Left colon (tissue), 2 donors: ENCODE measurements at regions not wholly inside any gene's neighbourhood (a gene's known extent, or its start where the extent isn't known, plus 50 kb on each side); places are given as distances from the start of the nearest gene placed in this dataset.
A peak's percentile ranks its signal among the peaks of the same experiment; 100 is the strongest.
"Not testable (repeated sequence)": the region's sequence is repeated elsewhere in the genome, so short reads cannot be mapped to it uniquely, and the experiment has no call there.

Source experiments
- ATAC-seq: fragments of 200-7000 bp; cut with Tn5 transposase; one replicate; pipeline ENCODE4 v1.9.1; 2020; ENCODE audit warnings: mild to moderate bottlenecking, moderate library complexity
- DNase-seq, 2 donors: peaks; one replicate each; pipeline ENCODE4 v3.0.0-alpha.2; 2020
- intact Hi-C, 2 donors: fragments of 100-400 bp; cut with DNase I in 1 of 2; cut with micrococcal nuclease in 1 of 2; formaldehyde crosslinking; loops; one replicate each; pipeline versions ENCODE4 v1.11.2 to v1.14.0; 2022; cut with DNase I, micrococcal nuclease
- donor health status: DM: no; HTN: no; CAD: no.
- donor health status: DM: yes; HTN: yes; CAD: no.

DNA sequence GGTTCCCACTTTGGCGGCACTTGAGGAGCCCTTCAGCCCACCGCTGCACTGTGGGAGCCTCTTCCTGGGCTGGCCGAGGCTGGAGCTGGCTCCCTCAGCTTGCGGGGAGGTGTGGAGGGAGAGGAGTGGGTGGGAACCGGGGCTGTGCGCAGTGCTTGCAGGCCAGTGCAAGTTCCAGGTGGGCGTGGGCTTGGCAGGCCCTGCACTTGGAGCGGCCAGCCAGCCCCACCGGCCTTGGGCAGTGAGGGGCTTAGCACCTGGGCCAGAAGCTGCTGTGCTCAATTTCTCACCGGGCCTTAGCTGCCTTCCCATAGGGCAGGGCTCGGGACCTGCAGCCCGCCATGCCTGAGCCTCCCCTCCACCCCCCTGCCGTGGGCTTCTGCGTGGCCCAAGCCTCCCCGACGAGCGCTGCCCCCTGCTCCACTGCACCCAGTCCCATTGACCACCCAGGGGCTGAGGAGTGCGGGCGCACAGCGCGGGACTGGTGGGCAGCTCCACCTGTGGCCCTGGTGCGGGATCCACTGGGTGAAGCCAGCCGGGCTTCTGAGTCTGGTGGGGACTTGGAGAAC, 474.3 kb downstream of the MID1IP1 start:
- ATAC-seq, result no peak
- intact Hi-C loops, result no loop called here
- no peak for DNase-seq

- ATAC-seq, DNase-seq, intact Hi-C loops: not testable (repeated sequence)
Observed at GRCh38 chrX:39277685-39278390, 476.6 kb downstream of the MID1IP1 start.

GRCh38 chrX:39283239-39283638, 482.0 kb downstream of the MID1IP1 start:
- intact Hi-C loops, result no loop called here
- ATAC-seq (no peak), DNase-seq (no peak)

DNA sequence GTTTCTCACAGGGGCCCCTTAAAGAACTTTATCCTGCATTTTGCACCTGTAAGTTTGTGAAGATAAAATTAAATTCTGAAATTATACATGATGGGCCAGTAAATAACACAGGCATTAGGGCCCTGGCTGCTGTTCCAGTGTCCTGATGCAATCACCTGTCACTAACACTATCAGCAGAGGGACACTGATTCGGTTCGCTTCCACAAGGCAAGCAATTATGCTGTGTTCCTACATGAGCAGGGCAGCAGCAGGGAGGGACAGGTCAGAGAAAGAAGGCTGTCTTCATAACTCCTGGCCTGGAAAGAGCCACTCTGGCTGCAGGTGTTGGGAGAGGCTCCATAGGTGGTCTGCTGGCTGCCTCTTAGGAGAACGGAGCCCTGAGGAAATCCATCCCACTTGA, 487.3 kb downstream of the MID1IP1 start:
- DNase-seq (no peak), ATAC-seq (no peak)
- intact Hi-C loops, result no loop called here

- intact Hi-C loops, result no loop called here
- DNase-seq (no peak), ATAC-seq (no peak)
Observed at GRCh38 chrX:39289827-39290226, 488.6 kb downstream of the MID1IP1 start.

DNA sequence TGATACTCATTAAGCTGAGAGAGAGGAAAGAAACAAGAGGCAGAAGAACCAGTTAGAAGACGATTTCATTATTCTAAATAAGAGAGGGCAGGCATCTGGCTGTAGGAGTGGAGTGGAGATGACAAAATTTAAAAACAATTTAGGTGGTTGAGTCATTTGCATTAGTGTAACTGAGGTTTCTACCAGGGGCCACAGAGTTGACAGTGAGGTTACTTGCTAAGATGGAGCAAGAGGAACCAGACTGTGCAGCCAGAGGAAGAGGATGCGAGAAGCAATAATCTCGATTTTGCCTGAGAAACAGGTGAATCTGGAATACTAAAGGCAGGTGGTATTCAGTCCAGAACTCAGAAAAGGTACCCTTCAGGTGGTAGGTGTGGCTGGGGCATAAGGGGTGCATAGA, 491.9 kb downstream of the MID1IP1 start:
- DNase-seq (no peak), ATAC-seq (no peak)
- intact Hi-C loops, result no loop called here

GRCh38 chrX:39296472-39296871, 495.2 kb downstream of the MID1IP1 start:
- no peak for ATAC-seq
- intact Hi-C loops, result no loop called here
- no peak for DNase-seq

GRCh38 chrX:39298821-39299220, 497.6 kb downstream of the MID1IP1 start:
- DNase-seq, result no peak
- intact Hi-C loops, result no loop called here

GRCh38 chrX:39299615-39300014, 498.4 kb downstream of the MID1IP1 start:
- DNase-seq, result no peak
- no peak for ATAC-seq
- intact Hi-C loops, result no loop called here

More at GRCh38 chrX:39298821-39299220, 497.6 kb downstream of the MID1IP1 start:
- no peak for ATAC-seq

GRCh38 chrX:39301036-39301435, 499.8 kb downstream of the MID1IP1 start:
- ATAC-seq (no peak), DNase-seq (no peak)
- intact Hi-C loops, result no loop called here

GRCh38 chrX:39302838-39303237, 501.6 kb downstream of the MID1IP1 start:
- DNase-seq, result no peak
- intact Hi-C loops, result no loop called here
- no peak for ATAC-seq

DNA sequence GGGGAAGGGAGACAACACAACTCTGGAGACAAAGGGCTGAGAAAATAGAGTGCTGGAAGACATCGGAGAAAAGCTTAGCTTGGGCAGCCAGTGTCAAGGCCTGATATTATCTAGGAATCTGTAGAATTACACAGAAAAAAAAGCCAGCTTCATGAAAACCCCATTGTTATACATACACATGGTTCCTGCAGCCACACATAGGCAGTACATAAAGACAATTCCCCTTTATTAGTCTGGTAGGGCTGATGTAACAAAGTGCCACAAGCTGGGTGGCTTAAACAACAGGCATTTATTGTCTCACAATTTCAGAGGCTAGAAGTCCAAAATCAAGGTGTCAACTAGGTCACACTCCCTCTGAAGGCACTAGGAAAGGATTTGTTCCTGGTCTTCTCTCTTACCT, 503.5 kb downstream of the MID1IP1 start:
- ATAC-seq, result no peak
- no peak for DNase-seq
- intact Hi-C loops, result no loop called here

DNA sequence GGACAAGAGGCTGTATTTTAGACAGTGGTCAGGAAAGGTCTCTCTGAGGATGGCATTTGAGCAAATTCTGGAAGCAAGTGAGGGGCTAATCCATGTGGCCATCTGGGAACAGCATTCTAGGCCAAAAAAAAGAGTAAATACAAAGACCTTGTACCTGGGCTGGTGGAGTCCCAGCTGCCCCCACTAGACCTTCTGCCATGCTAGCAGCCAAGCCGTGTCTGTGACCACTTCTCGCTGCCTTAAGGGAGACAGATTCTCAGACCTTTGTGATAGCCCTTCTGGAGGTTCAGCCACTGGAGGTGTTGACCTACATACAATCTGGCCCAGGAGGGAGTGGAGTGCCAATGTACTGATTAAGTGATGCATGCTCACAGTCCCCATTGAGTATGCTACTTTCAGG, 506.2 kb downstream of the MID1IP1 start:
- ATAC-seq, result no peak

DNA sequence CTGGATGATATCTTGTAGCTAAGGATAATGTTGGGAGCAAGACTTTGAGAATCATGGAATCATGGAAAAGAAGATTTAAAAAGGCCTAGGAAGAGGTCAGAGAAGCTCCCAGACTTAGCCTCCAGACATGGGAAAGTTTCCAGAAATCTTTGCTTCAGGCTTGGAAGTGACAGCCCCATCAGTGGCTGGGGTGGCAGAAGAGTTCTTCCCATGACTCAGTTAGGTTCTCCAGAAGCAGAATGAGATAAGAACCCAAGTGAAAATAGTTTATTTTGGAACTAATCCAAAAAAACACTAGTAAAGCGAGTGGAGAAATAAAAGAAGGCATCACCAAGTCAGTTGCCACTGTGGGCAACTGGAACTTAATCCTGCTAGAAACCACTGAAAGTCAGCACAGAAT, 506.9 kb downstream of the MID1IP1 start:
- DNase-seq, result no peak
- ATAC-seq, result no peak
- intact Hi-C loops, result no loop called here

More for the DNA sequence above, 506.2 kb downstream of the MID1IP1 start:
- no peak for DNase-seq
- intact Hi-C loops, result no loop called here

DNA sequence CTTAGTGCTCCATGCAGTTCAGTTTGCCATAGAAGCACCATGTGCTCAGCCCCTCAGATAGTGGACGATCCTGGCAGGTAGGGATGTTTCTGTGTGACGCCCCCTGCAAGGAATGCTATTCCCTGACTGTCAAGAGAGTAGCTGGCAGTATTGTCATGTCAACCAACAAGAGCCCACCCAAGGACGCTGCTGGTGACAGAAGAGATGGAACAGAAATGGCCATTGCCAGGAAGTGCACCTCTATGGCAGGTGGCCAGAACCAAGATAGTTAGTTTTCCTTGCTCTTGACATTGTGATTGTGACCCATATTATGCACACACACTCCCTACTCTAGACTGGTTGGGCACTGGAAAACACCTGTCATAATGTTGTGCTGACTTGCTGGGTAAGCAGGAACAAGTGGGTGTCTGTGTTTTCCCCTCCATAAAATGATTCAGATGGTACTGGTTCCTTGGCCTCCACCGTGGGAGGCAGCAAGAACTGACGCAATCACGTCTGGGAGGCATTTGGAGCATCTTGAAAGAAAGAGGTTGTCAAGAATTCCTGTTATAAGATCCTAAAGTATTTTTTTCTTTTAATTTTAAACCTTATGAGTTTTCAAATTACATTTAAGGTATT, 507.9 kb downstream of the MID1IP1 start:
- ATAC-seq (peak; percentile 45), DNase-seq (no peak)
- intact Hi-C loops, result no loop called here

DNA sequence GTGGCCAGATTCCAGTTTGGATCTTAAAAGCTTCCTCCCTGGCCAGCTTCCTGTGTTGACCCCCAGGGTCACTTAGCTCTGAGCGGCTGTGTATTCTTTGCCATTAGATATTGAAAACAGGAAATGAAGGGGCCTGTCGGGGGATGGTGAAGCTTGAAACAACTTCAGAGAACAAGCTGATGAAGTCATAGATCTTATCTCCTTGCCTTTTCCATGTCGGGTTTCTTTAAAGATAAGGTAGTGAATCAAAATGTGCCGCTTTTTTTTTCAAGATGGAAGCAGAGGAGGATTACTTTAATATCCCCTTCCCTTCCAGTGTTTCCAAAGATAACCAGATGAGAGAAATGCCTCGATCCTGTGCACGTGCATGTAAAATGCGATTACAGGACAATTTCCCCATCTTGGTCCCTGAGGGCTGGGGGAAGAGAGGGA, 508.5 kb downstream of the MID1IP1 start:
- ATAC-seq (no peak), DNase-seq (no peak)

DNA sequence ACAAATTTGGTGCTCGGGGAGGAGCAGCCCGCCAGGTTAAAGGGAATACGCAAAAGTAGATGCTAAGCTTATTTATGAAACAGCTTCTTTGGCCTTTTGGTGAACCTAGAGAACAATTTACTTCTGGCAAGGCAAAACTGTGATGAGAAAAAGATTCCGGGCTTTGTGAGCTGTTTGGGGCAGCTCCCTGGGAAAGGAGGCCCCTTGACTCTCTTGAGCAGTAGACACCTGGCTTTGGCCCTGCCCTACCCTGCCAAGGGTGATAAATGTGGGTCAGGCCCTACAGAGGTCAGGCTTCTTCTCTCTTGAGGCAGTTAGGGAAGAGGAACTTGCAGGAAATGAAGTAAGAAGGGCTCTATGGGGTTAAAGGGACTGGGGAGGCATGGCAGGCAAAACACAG, 509.6 kb downstream of the MID1IP1 start:
- DNase-seq (no peak), ATAC-seq (no peak)
- intact Hi-C loops, result no loop called here

More for the DNA sequence above, 508.5 kb downstream of the MID1IP1 start:
- intact Hi-C loops, result no loop called here

GRCh38 chrX:39311646-39312045, 510.4 kb downstream of the MID1IP1 start:
- intact Hi-C loops, result no loop called here
- ATAC-seq (no peak), DNase-seq (no peak)

DNA sequence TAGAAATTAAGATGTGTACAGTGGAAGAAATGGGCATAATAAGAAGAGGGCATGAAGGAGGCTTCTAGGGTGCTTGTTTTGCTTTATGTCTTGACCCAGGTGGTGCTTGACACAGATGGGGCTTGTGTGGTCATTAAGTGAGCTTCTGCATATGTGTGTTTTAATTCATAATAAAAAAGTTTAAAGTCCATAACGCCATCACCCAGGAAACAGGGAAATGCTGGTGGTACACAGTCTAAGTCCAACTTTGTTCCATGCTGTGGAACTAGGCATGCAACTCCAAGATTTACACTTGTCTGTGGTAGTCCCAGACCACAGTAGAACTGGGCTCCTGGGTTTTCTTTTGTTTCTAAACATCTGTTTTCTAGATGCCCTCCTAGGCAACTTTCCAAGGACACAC, 511.9 kb downstream of the MID1IP1 start:
- ATAC-seq (peak; percentile 74), DNase-seq (no peak)
- intact Hi-C loops, result no loop called here

DNA sequence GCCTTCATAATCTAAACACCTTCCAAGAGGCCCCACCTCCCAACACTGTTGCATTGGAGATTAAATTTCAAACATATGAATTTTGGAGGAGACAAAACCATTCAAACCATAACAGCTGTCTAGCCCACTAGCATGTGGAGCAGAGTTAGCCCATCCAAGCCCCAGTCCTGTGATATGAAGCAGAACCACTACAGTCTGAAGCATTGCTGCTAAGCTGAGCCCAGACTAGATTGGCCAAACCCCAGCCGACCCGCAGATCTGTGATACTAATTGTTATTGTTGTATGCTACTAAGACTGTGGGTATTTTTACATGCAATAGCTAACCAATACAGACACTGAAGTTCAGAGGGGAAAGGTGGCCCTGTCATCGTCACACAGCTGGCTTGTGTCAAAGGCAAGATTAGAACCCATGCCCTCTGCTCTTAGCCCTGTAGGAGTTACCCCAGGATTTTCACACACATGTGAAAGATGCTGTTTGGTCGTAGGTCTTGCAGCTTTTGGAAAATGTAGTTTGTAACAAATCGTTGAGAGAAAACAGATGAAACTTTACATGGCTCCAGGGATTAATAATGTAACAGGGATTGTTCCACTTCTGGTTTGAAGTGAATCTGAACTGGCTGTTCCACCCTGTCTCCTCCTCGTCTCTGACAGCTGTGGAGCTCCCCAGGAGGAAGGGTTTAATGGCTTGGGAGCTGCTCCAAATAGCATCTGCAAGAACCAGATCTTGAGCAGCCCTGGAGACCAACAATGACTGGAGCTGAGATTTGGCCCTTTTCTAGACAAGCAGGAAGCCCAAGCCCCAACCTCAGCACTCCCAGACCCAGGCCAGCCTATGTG, 517.5 kb downstream of the MID1IP1 start:
- intact Hi-C loops, result no loop called here
- no peak for ATAC-seq
- no peak for DNase-seq
